HepG2 (cell line): ENCODE measurements at regions not wholly inside any gene's neighbourhood (a gene's known extent, or its start where the extent isn't known, plus 50 kb on each side); places are given as distances from the start of the nearest gene placed in this dataset.
A peak's percentile ranks its signal among the peaks of the same experiment; 100 is the strongest.

ENCODE experiments used
- ATAC-seq: fragments of 200-7000 bp; cut with Tn5 transposase; 3 replicates; pipeline ENCODE4 v1.9.1; 2020; ENCODE audit warnings: mild to moderate bottlenecking, moderate library complexity
- BruUV-seq: library from RNA; stranded (reverse); fragments of 400-500 nt; replicated peaks from 2 replicates; lab custom pipeline; 2021; lab: Mats Ljungman, UMichigan
- CTCF ChIA-PET: fragments of 300-600 bp; formaldehyde crosslinking; extraction: SDS; loops from one replicate; lab custom pipeline; 2021; ENCODE audit warnings: low total read pairs, inconsistent platforms, low intra/inter-chr PET ratio; lab: Yijun Ruan, JAX
- POLR2A ChIA-PET: fragments of 350-600 bp; sonication (Branson Sonifier 250); formaldehyde crosslinking; loops from one replicate; lab custom pipeline; 2020; ENCODE audit warnings: antibody characterized with exemption, inconsistent platforms; lab: Yijun Ruan, JAX
- DNase-seq: peaks from one replicate; pipeline ENCODE4 v3.0.0-alpha.2; 2015; ENCODE audit warnings: low spot score
- FAIRE-seq: peaks from 3 replicates; lab custom pipeline; 2011; peaks lifted over from hg19 to GRCh38; lab: Jason Lieb, UNC
- H2AFZ ChIP-seq: one replicate; pipeline ENCODE4 v1.6.1; 2011; ENCODE audit warnings: low read length, inconsistent platforms
- H3K27ac ChIP-seq: fragments of 300-600 bp; 3 replicates; pipeline ENCODE4 v1.8.0; 2011; ENCODE audit warnings: mixed run types, mild to moderate bottlenecking, mixed read lengths, low read length, inconsistent platforms; ENCODE audit not compliant: insufficient read depth; ENCODE audit errors: extremely low read length
- H3K27me3 ChIP-seq, 2 experiments: fragments of 200-600 bp in 1 of 2; 2 replicates in 1 of 2; 3 replicates in 1 of 2; pipeline versions ENCODE4 v1.6.0 to v1.8.0; 2011; ENCODE audit warnings: low read length in 2 of 2, mild to moderate bottlenecking in 2 of 2, moderate library complexity in 2 of 2, inconsistent platforms in 1 of 2; ENCODE audit not compliant: insufficient read depth in 2 of 2, control insufficient read depth in 1 of 2
- H3K36me3 ChIP-seq, 2 experiments: fragments of 200-600 bp in 1 of 2; replicated peaks in 1 of 2; 2 replicates in 1 of 2; 3 replicates in 1 of 2; pipeline versions ENCODE4 v1.5.1 to v1.8.0; 2011; ENCODE audit warnings: low read length in 2 of 2, inconsistent platforms in 1 of 2; ENCODE audit not compliant: insufficient read depth in 2 of 2, control insufficient read depth in 1 of 2
- H3K4me1 ChIP-seq: 2 replicates; pipeline ENCODE4 v1.5.1; 2012; ENCODE audit warnings: low read length, inconsistent platforms; ENCODE audit not compliant: insufficient read depth
- H3K4me2 ChIP-seq: 2 replicates; pipeline ENCODE4 v1.6.0; 2011; ENCODE audit warnings: low read depth, low read length, inconsistent platforms
- H3K4me3 ChIP-seq, 3 experiments: fragments of 200-600 bp in 1 of 3; sonication (generic), shearing (Covaris generic) in 1 of 3; replicated peaks in 1 of 3; 2 replicates each; pipeline ENCODE4 v1.5.1; 2011 to 2016; ENCODE audit warnings: low read length in 3 of 3, inconsistent platforms in 2 of 3, low read depth in 2 of 3, mild to moderate bottlenecking in 2 of 3, control low read depth in 1 of 3, mixed read lengths in 1 of 3; ENCODE audit not compliant: insufficient read depth in 1 of 3
- H3K79me2 ChIP-seq: one replicate; pipeline ENCODE4 v1.6.1; 2011; ENCODE audit warnings: low read length, inconsistent platforms; ENCODE audit not compliant: insufficient read depth
- H3K9ac ChIP-seq: 2 replicates; pipeline ENCODE4 v1.6.0; 2011; ENCODE audit warnings: mild to moderate bottlenecking, low read depth, low read length, inconsistent platforms; ENCODE audit not compliant: insufficient read depth
- H3K9me3 ChIP-seq: 2 replicates; pipeline ENCODE4 v1.5.1; 2012; ENCODE audit warnings: mild to moderate bottlenecking, low read length
- H4K20me1 ChIP-seq: 2 replicates; pipeline ENCODE4 v1.6.0; 2011; ENCODE audit warnings: inconsistent platforms, mild to moderate bottlenecking, low read length, moderate library complexity; ENCODE audit not compliant: insufficient read depth
- MAFF ChIP-seq: IDR thresholded peaks from 2 replicates; pipeline ENCODE4 v1.6.1; 2011; ENCODE audit warnings: low read depth, low read length, improper control_type of control experiment
- MAFK ChIP-seq, 2 experiments: IDR thresholded peaks in 1 of 2; conservative IDR thresholded peaks in 1 of 2; 2 replicates each; pipeline ENCODE4 v1.6.1; 2011; ENCODE audit warnings: improper control_type of control experiment in 2 of 2, low read length in 2 of 2
- RFX3 ChIP-seq: IDR thresholded peaks from 2 replicates; pipeline ENCODE4 v1.6.1; 2016; ENCODE audit warnings: missing biosample characterization, missing genetic modification reagents
- XRCC5 ChIP-seq: fragments of 200-400 bp; formaldehyde crosslinking; optimal IDR thresholded peaks from 2 replicates; pipeline ENCODE3; 2017; ENCODE audit warnings: mild to moderate bottlenecking, low read length
- ZNF333 ChIP-seq: sonication (generic); formaldehyde crosslinking; IDR thresholded peaks from 2 replicates; pipeline ENCODE4 v1.4.0; 2020; ENCODE audit warnings: mild to moderate bottlenecking, missing genetic modification reagents, borderline replicate concordance
- WGBS: methylation state at CpG from one replicate; pipeline ENCODE4 v1.1.6; 2017; ENCODE audit warnings: low lambda C conversion rate; 5-methylcytosine and 5-hydroxymethylcytosine counted together
- in situ Hi-C: cut with HindIII; loops from 2 replicates; pipeline ENCODE4 v1.10.0; 2017; ENCODE audit warnings: low pct_unique_long_range_greater_than_20kb; ENCODE audit not compliant: extremely low pct_ligation_motif_present
- intact Hi-C: fragments of 100-400 bp; cut with micrococcal nuclease; formaldehyde crosslinking; loops from one replicate; pipeline ENCODE4 v1.10.0; 2022; ENCODE audit not compliant: unreplicated experiment

GRCh38 chr4:31379364-31379763 lies 659.2 kb downstream of the PCDH7 start:
- Histone ChIP-seq H3K36me3 (no peaks in the 10 kb centered on the region), H2AFZ (no peak overlapping the region), H3K4me2 (no peak overlapping the region), H3K27ac (no peak overlapping the region), H3K4me3 (no peak overlapping the region), H4K20me1 (no peaks in the 10 kb centered on the region), H3K27me3 (no peaks in the 10 kb centered on the region), H3K9ac (no peak overlapping the region)
- ChIA-PET POLR2A (no interaction called here), CTCF (no interaction called here)
- ATAC-seq (no peak), FAIRE-seq (no peak), DNase-seq (no peak)
- TF ChIP-seq MAFF, result peak; percentile 84
- TF ChIP-seq MAFK (conservative IDR thresholded peaks at IDR 0.05 in 1 of 2, IDR thresholded peaks at IDR 0.05 in 1 of 2; ENCODE audit: low read length in 2 of 2), result peak; percentile 86 to 94
- no peak for TF ChIP-seq ZNF333
- TF ChIP-seq, all 625 proteins: peak for 2
- intact Hi-C loops (no loop called here), in situ Hi-C loops (no loop called here)
- 0% methylated on average over 2 of the region's 2 CpGs for WGBS
- no peaks in the 10 kb centered on the region for H3K79me2 ChIP-seq
- BruUV-seq, result no TSS peak
- H3K9me3 ChIP-seq, result peaks cover 14% of the 10 kb centered on the region; the same call in 1 of the 2 replicates
- H3K4me1 ChIP-seq, result no peaks in the 10 kb centered on the region

GRCh38 chr4:31383767-31384166 lies 663.6 kb downstream of the PCDH7 start:
- peaks cover 11% of the 10 kb centered on the region; the same call in 1 of the 2 replicates for H3K9me3 ChIP-seq
- no peak overlapping the region for H3K9ac ChIP-seq
- no peaks in the 10 kb centered on the region for H3K36me3 ChIP-seq
- H3K4me3 ChIP-seq, result no peak overlapping the region
- WGBS, result 2% methylated on average over 2 of the region's 2 CpGs
- H3K4me1 ChIP-seq, result no peaks in the 10 kb centered on the region
- H2AFZ ChIP-seq, result no peak overlapping the region
- ChIA-PET POLR2A (no interaction called here), CTCF (no interaction called here)
- H3K27ac ChIP-seq, result no peak overlapping the region
- in situ Hi-C loops (no loop called here), intact Hi-C loops (no loop called here)
- H4K20me1 ChIP-seq, result no peaks in the 10 kb centered on the region
- no peaks in the 10 kb centered on the region for H3K79me2 ChIP-seq
- DNase-seq (no peak), ATAC-seq (no peak), FAIRE-seq (no peak)
- TF ChIP-seq XRCC5 (no peak), RFX3 (CRISPR knock-in tag) (no peak)
- H3K27me3 ChIP-seq, result no peaks in the 10 kb centered on the region
- H3K4me2 ChIP-seq, result no peak overlapping the region
- no TSS peak for BruUV-seq
